SK-N-SH (cell line): ENCODE measurements at regions not wholly inside any gene's neighbourhood (a gene's known extent, or its start where the extent isn't known, plus 50 kb on each side); places are given as distances from the start of the nearest gene placed in this dataset.

Experiments used
- CHD2 ChIP-seq: fragments of 150-350 bp; IDR thresholded peaks from 2 replicates; pipeline ENCODE4 v1.6.1; 2018; ENCODE audit warnings: low read length; ENCODE audit not compliant: partially characterized antibody
- CTCF ChIP-seq: fragments of 200-600 bp; sonication (generic); IDR thresholded peaks from 2 replicates; pipeline ENCODE4 v1.6.1; 2017; ENCODE audit warnings: antibody characterized with exemption, mild to moderate bottlenecking, moderate library complexity
- ELF1 ChIP-seq: IDR thresholded peaks from 2 replicates; pipeline ENCODE4 v1.4.0; 2012
- GABPA ChIP-seq: IDR thresholded peaks from 2 replicates; pipeline ENCODE4 v1.4.0; 2012; ENCODE audit warnings: low read depth, mild to moderate bottlenecking
- JUND ChIP-seq: IDR thresholded peaks from 2 replicates; pipeline ENCODE4 v1.4.0; 2012
- RCOR1 ChIP-seq: fragments of 150-350 bp; IDR thresholded peaks from 2 replicates; pipeline ENCODE4 v1.6.1; 2017; ENCODE audit warnings: antibody characterized with exemption, low read length
- REST ChIP-seq: IDR thresholded peaks from 2 replicates; pipeline ENCODE4 v1.6.1; 2012; ENCODE audit warnings: mild to moderate bottlenecking, low read depth, low read length, moderate library complexity
- RXRA ChIP-seq: IDR thresholded peaks from 2 replicates; pipeline ENCODE4 v1.4.0; 2012; ENCODE audit warnings: low read depth, mild to moderate bottlenecking, borderline replicate concordance
- TF ChIP-seq, protein P1 (sequence below): IDR thresholded peaks from 2 replicates; pipeline ENCODE4 v1.4.0; 2012; ENCODE audit warnings: low read depth, borderline replicate concordance

- no peak for TF ChIP-seq REST
- TF ChIP-seq RXRA, result no peak
- no peak for TF ChIP-seq CTCF
- TF ChIP-seq, protein P1, sequence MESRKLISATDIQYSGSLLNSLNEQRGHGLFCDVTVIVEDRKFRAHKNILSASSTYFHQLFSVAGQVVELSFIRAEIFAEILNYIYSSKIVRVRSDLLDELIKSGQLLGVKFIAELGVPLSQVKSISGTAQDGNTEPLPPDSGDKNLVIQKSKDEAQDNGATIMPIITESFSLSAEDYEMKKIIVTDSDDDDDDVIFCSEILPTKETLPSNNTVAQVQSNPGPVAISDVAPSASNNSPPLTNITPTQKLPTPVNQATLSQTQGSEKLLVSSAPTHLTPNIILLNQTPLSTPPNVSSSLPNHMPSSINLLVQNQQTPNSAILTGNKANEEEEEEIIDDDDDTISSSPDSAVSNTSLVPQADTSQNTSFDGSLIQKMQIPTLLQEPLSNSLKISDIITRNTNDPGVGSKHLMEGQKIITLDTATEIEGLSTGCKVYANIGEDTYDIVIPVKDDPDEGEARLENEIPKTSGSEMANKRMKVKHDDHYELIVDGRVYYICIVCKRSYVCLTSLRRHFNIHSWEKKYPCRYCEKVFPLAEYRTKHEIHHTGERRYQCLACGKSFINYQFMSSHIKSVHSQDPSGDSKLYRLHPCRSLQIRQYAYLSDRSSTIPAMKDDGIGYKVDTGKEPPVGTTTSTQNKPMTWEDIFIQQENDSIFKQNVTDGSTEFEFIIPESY, result no peak
- no peak for TF ChIP-seq ELF1
- TF ChIP-seq GABPA, result no peak
- no peak for TF ChIP-seq RCOR1
- no peak for TF ChIP-seq CHD2
- TF ChIP-seq JUND, result no peak
Measured at GRCh38 chr2:18487106-18487913, 73.1 kb downstream of the RDH14 start.
